ENCODE measurements at regions not wholly inside any gene's neighbourhood (a gene's known extent, or its start where the extent isn't known, plus 50 kb on each side); places are given as distances from the start of the nearest gene placed in this dataset.

DNA sequence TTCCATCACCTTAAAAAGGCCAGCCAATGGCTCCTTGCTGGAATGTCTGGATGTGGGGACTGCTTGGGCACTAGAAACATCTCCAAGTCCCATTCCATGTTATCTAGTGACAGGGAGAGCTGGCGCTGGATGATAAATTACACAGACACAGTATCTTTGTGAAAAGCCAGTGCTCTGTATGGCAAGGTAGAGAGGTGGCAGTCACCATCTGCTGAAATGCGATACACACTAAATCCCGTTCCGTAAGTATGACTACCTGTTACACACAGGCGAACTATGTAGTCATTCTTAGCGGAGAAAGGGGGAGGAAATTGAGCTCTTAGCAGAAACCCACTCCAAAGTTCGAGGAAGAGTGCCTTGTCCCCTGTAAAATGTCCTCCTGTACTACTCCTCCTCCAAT is 81.0 kb upstream of the MYOCD start:
- H3K27me3 ChIP-seq, result peaks cover 0 to 8% of the 10 kb centered on the region in 2 donors
- no peak overlapping the region for H3K27ac ChIP-seq
- ATAC-seq, result no peak
- TF ChIP-seq CTCF (IDR thresholded peaks at IDR 0.05) (no peak), POLR2A (IDR thresholded peaks at IDR 0.05) (no peak)
- H3K36me3 ChIP-seq (replicated peaks in 1 of 2; ENCODE audit: insufficient read depth in 1 of 2, low read depth in 2 of 2), result no peaks in the 10 kb centered on the region
- WGBS, 2 donors, result 57 to 71% methylated on average over 7 of the region's 7 CpGs
- no peaks in the 10 kb centered on the region for H3K4me1 ChIP-seq
- H3K4me3 ChIP-seq, result no peak overlapping the region
- intact Hi-C loops (cut with DNase I), result no loop called here
- H3K9me3 ChIP-seq, result no peaks in the 10 kb centered on the region
- no peak for DNase-seq

DNA sequence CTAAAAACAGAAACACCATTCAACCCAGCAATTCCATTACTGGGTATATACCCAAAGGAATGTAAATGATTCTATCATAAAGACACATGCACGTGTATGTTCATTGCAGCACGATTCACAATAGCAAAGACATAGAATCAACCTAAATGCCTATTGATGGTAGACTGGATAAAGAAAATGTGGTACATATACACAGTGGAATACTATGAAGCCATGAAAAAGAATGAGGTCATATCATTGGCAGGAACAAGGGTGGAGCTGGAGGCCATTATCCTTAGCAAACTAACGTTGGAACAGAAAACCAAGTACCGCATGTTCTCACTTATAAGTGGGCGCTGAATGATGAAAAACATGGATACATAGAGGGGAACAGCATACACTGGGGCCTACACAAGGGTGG is 77.2 kb upstream of the MYOCD start:
- no peaks in the 10 kb centered on the region for H3K4me1 ChIP-seq
- intact Hi-C loops (cut with DNase I), result no loop called here
- H3K27me3 ChIP-seq, result no peaks in the 10 kb centered on the region
- no peak for ATAC-seq
- H3K4me3 ChIP-seq, result no peak overlapping the region
- no peaks in the 10 kb centered on the region for H3K9me3 ChIP-seq
- 74 to 82% methylated on average over 5 of the region's 5 CpGs for WGBS, 2 donors
- H3K36me3 ChIP-seq (replicated peaks in 1 of 2; ENCODE audit: insufficient read depth in 1 of 2, low read depth in 2 of 2), result no peaks in the 10 kb centered on the region
- no peak for TF ChIP-seq CTCF (IDR thresholded peaks at IDR 0.05)
- no peak for TF ChIP-seq POLR2A (IDR thresholded peaks at IDR 0.05)
- H3K27ac ChIP-seq, result no peak overlapping the region
- DNase-seq, result no peak

DNA sequence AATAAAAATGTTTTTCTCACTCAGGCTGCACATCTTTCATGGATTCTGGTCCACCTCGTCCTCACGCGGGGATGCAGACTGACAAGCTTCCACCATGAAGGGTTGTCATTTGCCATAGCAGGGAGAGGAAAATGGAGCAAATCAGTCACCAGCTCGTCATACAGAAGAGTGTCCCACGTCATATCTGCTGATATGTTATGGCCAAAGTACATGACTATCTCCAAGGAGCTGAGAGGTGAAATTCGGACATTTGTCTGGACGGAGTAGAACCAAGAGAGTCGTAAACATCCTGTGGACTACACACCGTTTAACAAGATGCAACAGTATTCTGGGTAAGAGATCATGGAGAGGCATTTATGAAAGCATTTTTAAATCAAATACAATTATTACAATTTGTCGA is 75.3 kb upstream of the MYOCD start:
- DNase-seq (no peak), ATAC-seq (no peak)
- Histone ChIP-seq H3K27ac (no peak overlapping the region), H3K4me1 (no peaks in the 10 kb centered on the region), H3K27me3 (no peaks in the 10 kb centered on the region), H3K4me3 (no peak overlapping the region), H3K36me3 (replicated peaks in 1 of 2; ENCODE audit: insufficient read depth in 1 of 2, low read depth in 2 of 2) (no peaks in the 10 kb centered on the region), H3K9me3 (no peaks in the 10 kb centered on the region)
- intact Hi-C loops (cut with DNase I), result no loop called here
- no peak for TF ChIP-seq POLR2A (IDR thresholded peaks at IDR 0.05)
- TF ChIP-seq CTCF (IDR thresholded peaks at IDR 0.05), result no peak
- 75 to 77% methylated on average over 10 of the region's 10 CpGs for WGBS, 2 donors

DNA sequence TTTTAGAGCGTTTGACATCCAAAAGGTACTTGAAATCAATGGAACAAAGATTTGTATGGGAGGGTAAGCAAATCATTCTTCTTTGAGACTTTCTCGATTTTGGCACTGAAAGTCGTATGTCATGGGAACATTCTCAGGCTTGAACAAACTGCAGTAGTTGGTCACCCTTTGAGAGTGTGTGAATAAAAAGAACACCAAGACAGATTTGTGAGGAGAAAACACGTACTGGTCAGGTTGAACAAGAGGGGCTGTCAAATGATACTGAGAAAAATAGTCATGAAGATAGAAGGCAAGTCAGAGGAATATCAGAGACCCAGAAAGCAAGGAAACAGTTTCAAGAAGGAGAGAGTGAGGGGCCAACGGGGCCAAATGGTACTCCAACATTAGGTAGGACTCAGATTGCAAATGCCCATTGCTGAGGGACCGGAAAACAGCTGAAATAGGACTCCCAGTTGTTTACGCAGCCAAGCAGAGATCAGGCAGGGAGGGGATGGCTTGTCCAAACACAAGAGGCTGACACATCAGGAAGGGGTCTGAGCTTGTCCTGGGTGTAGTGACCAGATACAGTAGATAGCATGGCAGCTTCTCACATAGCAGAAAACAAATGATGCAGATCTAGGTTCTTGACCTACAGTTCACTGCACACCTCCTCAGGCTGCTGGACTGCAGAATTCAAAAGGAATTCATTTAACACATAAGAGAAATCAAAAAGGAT is 74.5 kb upstream of the MYOCD start:
- Histone ChIP-seq H3K9me3 (no peaks in the 10 kb centered on the region), H3K36me3 (replicated peaks in 1 of 2; ENCODE audit: insufficient read depth in 1 of 2, low read depth in 2 of 2) (no peaks in the 10 kb centered on the region), H3K4me3 (no peak overlapping the region), H3K27ac (no peak overlapping the region), H3K27me3 (no peaks in the 10 kb centered on the region), H3K4me1 (no peaks in the 10 kb centered on the region)
- WGBS, 2 donors, result 45 to 49% methylated on average over 7 of the region's 7 CpGs
- DNase-seq, result no peak
- no peak for ATAC-seq
- intact Hi-C loops (cut with DNase I), result no loop called here
- TF ChIP-seq POLR2A (IDR thresholded peaks at IDR 0.05), result no peak
- no peak for TF ChIP-seq CTCF (IDR thresholded peaks at IDR 0.05)

GRCh38 chr17:12592941-12593340 is 72.7 kb upstream of the MYOCD start:
- H3K4me1 ChIP-seq, result no peaks in the 10 kb centered on the region
- no peaks in the 10 kb centered on the region for H3K27me3 ChIP-seq
- no peaks in the 10 kb centered on the region for H3K36me3 ChIP-seq (replicated peaks in 1 of 2; ENCODE audit: insufficient read depth in 1 of 2, low read depth in 2 of 2)
- no peaks in the 10 kb centered on the region for H3K9me3 ChIP-seq
- DNase-seq, result no peak
- H3K27ac ChIP-seq, result no peak overlapping the region
- intact Hi-C loops (cut with DNase I), result no loop called here
- H3K4me3 ChIP-seq, result no peak overlapping the region
- TF ChIP-seq CTCF (IDR thresholded peaks at IDR 0.05) (no peak), POLR2A (IDR thresholded peaks at IDR 0.05) (no peak)
- no peak for ATAC-seq
- whole genome bisulfite sequencing, 2 donors, result 33 to 39% methylated on average over 3 of the region's 3 CpGs

Data from body of pancreas (tissue), 4 donors.